HFF-Myc (cell line): ENCODE measurements at regions not wholly inside any gene's neighbourhood (a gene's known extent, or its start where the extent isn't known, plus 50 kb on each side); places are given as distances from the start of the nearest gene placed in this dataset.
"Not testable (repeated sequence)": the region's sequence is repeated elsewhere in the genome, so short reads cannot be mapped to it uniquely, and the experiment has no call there.

Experiments
- DNase-seq: peaks from one replicate; pipeline ENCODE4 v3.0.0-alpha.2; 2011; ENCODE audit warnings: low read depth; ENCODE audit errors: extremely low read depth
- H3K4me3 ChIP-seq: replicated peaks from 2 replicates; pipeline ENCODE4 v1.5.1; 2011; ENCODE audit warnings: low read depth, mild to moderate bottlenecking, control low read depth, low read length
- TF ChIP-seq, protein P1 (sequence below): IDR thresholded peaks from 2 replicates; pipeline ENCODE4 v1.5.1; 2012; ENCODE audit warnings: mild to moderate bottlenecking, low read depth, low read length, control low read depth; ENCODE audit errors: missing control alignments

DNA sequence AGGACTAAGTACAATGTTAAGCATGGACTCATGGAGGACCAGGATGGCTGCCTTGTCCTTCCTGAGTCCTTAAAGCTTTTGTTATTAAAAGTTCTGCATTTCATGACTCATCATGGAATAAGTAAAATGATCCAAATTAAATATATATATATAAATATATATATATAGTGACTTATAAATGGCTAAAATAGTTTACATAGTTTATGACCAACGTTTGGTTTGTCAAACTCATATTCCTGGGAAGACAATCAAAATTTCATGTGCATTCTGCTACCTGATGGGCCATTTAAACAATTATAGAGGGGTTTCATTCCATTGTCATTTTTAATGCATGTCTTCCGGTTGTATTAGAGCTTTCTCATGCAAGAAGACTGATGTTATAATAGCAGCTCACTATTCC lies 1190.7 kb downstream of the FSCB start:
- H3K4me3 ChIP-seq = no peak overlapping the region
- TF ChIP-seq, protein P1, sequence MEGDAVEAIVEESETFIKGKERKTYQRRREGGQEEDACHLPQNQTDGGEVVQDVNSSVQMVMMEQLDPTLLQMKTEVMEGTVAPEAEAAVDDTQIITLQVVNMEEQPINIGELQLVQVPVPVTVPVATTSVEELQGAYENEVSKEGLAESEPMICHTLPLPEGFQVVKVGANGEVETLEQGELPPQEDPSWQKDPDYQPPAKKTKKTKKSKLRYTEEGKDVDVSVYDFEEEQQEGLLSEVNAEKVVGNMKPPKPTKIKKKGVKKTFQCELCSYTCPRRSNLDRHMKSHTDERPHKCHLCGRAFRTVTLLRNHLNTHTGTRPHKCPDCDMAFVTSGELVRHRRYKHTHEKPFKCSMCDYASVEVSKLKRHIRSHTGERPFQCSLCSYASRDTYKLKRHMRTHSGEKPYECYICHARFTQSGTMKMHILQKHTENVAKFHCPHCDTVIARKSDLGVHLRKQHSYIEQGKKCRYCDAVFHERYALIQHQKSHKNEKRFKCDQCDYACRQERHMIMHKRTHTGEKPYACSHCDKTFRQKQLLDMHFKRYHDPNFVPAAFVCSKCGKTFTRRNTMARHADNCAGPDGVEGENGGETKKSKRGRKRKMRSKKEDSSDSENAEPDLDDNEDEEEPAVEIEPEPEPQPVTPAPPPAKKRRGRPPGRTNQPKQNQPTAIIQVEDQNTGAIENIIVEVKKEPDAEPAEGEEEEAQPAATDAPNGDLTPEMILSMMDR = no peak
- no peak for DNase-seq

DNA sequence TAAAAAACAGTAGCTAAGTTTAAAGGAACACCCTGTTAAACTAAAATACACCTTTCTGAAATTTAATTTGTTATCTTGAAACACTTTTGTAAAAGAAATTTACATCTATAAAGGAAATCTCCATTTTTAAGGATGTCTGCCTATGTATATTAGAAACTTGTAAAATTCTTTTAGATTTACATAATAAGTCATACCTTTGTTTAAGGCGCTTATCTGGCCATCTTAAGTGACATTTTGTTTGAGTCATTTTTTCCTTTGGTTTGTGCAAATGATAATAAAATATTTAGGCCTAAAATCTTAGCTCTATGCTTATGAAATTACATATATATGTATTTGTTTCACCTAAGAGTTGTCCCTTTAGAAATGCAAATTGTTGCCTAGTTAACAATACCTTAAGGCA lies 1193.4 kb downstream of the FSCB start:
- DNase-seq = no peak
- TF ChIP-seq, protein P1 = no peak
- no peak overlapping the region for H3K4me3 ChIP-seq

DNA sequence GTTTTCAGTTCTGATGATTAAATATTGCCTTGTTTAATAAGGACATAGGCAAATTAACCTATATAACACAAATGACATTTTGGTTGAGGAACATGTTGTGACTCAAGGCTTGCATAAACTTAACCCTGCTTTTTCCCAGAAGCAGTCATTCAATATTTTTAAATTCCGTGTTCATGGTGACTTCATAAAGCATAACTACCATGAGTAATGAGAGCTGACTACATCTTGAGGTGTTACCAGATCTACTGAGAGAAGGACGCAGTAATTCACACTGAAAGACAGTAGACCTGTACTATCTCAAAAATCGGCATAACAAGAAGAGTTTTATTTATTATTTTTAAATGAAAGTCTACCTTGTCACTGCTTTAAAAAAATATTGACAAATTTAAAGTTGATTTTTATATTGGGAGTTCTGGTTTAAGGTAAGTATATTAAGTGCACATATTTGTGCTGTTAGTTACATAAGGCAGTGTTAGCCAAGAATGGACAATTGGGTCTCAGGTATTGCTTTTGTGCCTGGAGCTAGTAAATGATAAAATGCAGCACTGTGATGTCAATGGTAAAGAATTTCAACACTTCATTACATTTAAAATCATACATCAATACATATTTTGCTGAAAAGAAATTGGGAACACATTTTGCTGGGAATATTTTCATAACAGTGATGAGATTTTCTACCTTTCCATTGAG lies 1198.5 kb downstream of the FSCB start:
- DNase-seq = no peak
- TF ChIP-seq, protein P1 = no peak
- H3K4me3 ChIP-seq = no peak overlapping the region

- no peak for DNase-seq
- TF ChIP-seq, protein P1 = no peak
- no peak overlapping the region for H3K4me3 ChIP-seq
Measured at GRCh38 chr14:43307836-43308235, 1199.2 kb downstream of the FSCB start.

- no peak overlapping the region for H3K4me3 ChIP-seq
- TF ChIP-seq, protein P1 = no peak
- no peak for DNase-seq
Measured at GRCh38 chr14:43306053-43306452, 1201.0 kb downstream of the FSCB start.

- TF ChIP-seq, protein P1 = no peak
Measured at GRCh38 chr14:43297794-43298193, 1209.3 kb downstream of the FSCB start.

DNA sequence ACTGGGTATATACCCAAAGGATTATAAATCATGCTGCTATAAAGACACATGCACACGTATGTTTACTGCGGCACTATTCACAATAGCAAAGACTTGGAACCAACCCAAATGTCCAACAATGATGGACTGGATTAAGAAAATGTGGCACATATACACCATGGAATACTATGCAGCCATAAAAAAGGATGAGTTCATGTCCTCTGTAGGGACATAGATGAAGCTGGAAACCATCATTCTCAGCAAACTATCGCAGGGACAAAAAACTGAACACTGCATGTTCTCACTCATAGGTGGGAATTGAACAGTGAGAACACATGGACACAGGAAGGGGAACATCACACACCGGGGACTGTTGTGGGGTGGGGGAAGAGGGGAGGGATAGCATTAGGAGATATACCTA lies 1211.0 kb downstream of the FSCB start:
- not testable (repeated sequence) for H3K4me3 ChIP-seq, DNase-seq

More at GRCh38 chr14:43297794-43298193, 1209.3 kb downstream of the FSCB start:
- no peak for DNase-seq
- no peak overlapping the region for H3K4me3 ChIP-seq
